SK-N-SH treated with all-trans-retinoic acid at 6 μM for 48 hours (cell line): ENCODE measurements at regions not wholly inside any gene's neighbourhood (a gene's known extent, or its start where the extent isn't known, plus 50 kb on each side); places are given as distances from the start of the nearest gene placed in this dataset.

Experiments
- ATAC-seq: fragments of 200-7000 bp; cut with Tn5 transposase; 3 replicates; pipeline ENCODE4 v1.9.1; 2020; ENCODE audit warnings: mild to moderate bottlenecking, moderate library complexity
- ARNTL ChIP-seq: fragments of 450-650 bp; formaldehyde crosslinking; IDR thresholded peaks from 2 replicates; pipeline ENCODE4 v1.5.0; 2020; ENCODE audit warnings: low read depth, mild to moderate bottlenecking, moderate library complexity, borderline replicate concordance
- BACH2 ChIP-seq: fragments of 250-450 bp; sonication (Bioruptor Pico); IDR thresholded peaks from 2 replicates; pipeline ENCODE4 v1.9.0; 2021; ENCODE audit warnings: mild to moderate bottlenecking, borderline replicate concordance
- CSDC2 ChIP-seq: fragments of 250-450 bp; sonication (Bioruptor Pico); IDR thresholded peaks from 2 replicates; pipeline ENCODE4 v1.5.0; 2020; ENCODE audit warnings: mild to moderate bottlenecking, moderate library complexity
- ESRRG ChIP-seq: fragments of 250-450 bp; sonication (Bioruptor Pico); IDR thresholded peaks from 2 replicates; pipeline ENCODE4 v1.6.1; 2021; ENCODE audit warnings: mild to moderate bottlenecking
- GLIS3 ChIP-seq: fragments of 250-450 bp; sonication (Bioruptor Pico); IDR thresholded peaks from 2 replicates; pipeline ENCODE4 v1.5.0; 2020; ENCODE audit warnings: mild to moderate bottlenecking, moderate library complexity
- ISL1 ChIP-seq: fragments of 250-450 bp; sonication (Bioruptor Pico); IDR thresholded peaks from 2 replicates; pipeline ENCODE4 v2.1.2; 2022; ENCODE audit warnings: mild to moderate bottlenecking, moderate library complexity
- OSR1 ChIP-seq: fragments of 250-450 bp; sonication (Bioruptor Pico); IDR thresholded peaks from 2 replicates; pipeline ENCODE4 v1.8.0; 2022; ENCODE audit warnings: moderate library complexity, mild to moderate bottlenecking, inconsistent platforms
- PPARA ChIP-seq: fragments of 250-450 bp; sonication (Bioruptor Pico); IDR thresholded peaks from 2 replicates; pipeline ENCODE4 v1.5.0; 2020; ENCODE audit warnings: mild to moderate bottlenecking, borderline replicate concordance
- RARB ChIP-seq: fragments of 250-450 bp; sonication (Bioruptor Pico); IDR thresholded peaks from 2 replicates; pipeline ENCODE4 v1.8.0; 2021; ENCODE audit warnings: mild to moderate bottlenecking, moderate library complexity
- SNAI2 ChIP-seq: fragments of 250-450 bp; sonication (Bioruptor Pico); IDR thresholded peaks from 2 replicates; pipeline ENCODE4 v1.5.0; 2020; ENCODE audit warnings: mild to moderate bottlenecking, moderate library complexity
- TCF4 ChIP-seq: fragments of 250-450 bp; sonication (Bioruptor Pico); IDR thresholded peaks from 2 replicates; pipeline ENCODE4 v1.8.0; 2021; ENCODE audit warnings: mild to moderate bottlenecking, moderate library complexity, borderline replicate concordance
- TOX ChIP-seq: fragments of 250-450 bp; sonication (Bioruptor Pico); IDR thresholded peaks from 2 replicates; pipeline ENCODE4 v1.8.0; 2021; ENCODE audit warnings: mild to moderate bottlenecking, moderate library complexity, borderline replicate concordance
- ZC3H10 ChIP-seq: fragments of 250-450 bp; sonication (Bioruptor Pico); IDR thresholded peaks from 2 replicates; pipeline ENCODE4 v1.5.1; 2021; ENCODE audit warnings: mild to moderate bottlenecking, moderate library complexity
- ZFP3 ChIP-seq: fragments of 250-450 bp; sonication (Bioruptor Pico); IDR thresholded peaks from 2 replicates; pipeline ENCODE4 v1.5.0; 2020; ENCODE audit warnings: mild to moderate bottlenecking, moderate library complexity
- ZFP30 ChIP-seq: fragments of 450-650 bp; formaldehyde crosslinking; IDR thresholded peaks from 2 replicates; pipeline ENCODE4 v1.5.0; 2022; ENCODE audit warnings: mild to moderate bottlenecking, moderate library complexity
- ZNF565 ChIP-seq: fragments of 450-650 bp; formaldehyde crosslinking; conservative IDR thresholded peaks from 2 replicates; pipeline ENCODE4 v1.5.0; 2020; ENCODE audit warnings: low read depth, mild to moderate bottlenecking, moderate library complexity
- ZNF70 ChIP-seq: fragments of 450-650 bp; formaldehyde crosslinking; IDR thresholded peaks from 2 replicates; pipeline ENCODE4 v1.5.0; 2020; ENCODE audit warnings: mild to moderate bottlenecking, moderate library complexity
- ZNF8 ChIP-seq: fragments of 450-650 bp; formaldehyde crosslinking; IDR thresholded peaks from 2 replicates; pipeline ENCODE4 v1.5.0; 2020; ENCODE audit warnings: mild to moderate bottlenecking, moderate library complexity
- TF ChIP-seq, protein P1 (sequence below): fragments of 250-450 bp; sonication (Bioruptor Pico); IDR thresholded peaks from 2 replicates; pipeline ENCODE4 v1.8.0; 2020; ENCODE audit warnings: mild to moderate bottlenecking, moderate library complexity, borderline replicate concordance
- TF ChIP-seq, protein P2 (sequence below): fragments of 250-450 bp; sonication (Bioruptor Pico); IDR thresholded peaks from 2 replicates; pipeline ENCODE4 v1.5.0; 2020; ENCODE audit warnings: mild to moderate bottlenecking, moderate library complexity
- TF ChIP-seq, protein P3 (sequence below): fragments of 250-450 bp; sonication (Bioruptor Pico); IDR thresholded peaks from 2 replicates; pipeline ENCODE4 v1.5.1; 2020; ENCODE audit warnings: low read depth, mild to moderate bottlenecking, moderate library complexity
- TF ChIP-seq, protein P4 (sequence below): fragments of 250-450 bp; sonication (Bioruptor Pico); IDR thresholded peaks from 2 replicates; pipeline ENCODE4 v1.5.1; 2021; ENCODE audit warnings: mild to moderate bottlenecking, moderate library complexity
- TF ChIP-seq, protein P5 (sequence below): fragments of 250-450 bp; sonication (Bioruptor Pico); IDR thresholded peaks from 2 replicates; pipeline ENCODE4 v1.8.0; 2021; ENCODE audit warnings: low read depth, mild to moderate bottlenecking, moderate library complexity, borderline replicate concordance

DNA sequence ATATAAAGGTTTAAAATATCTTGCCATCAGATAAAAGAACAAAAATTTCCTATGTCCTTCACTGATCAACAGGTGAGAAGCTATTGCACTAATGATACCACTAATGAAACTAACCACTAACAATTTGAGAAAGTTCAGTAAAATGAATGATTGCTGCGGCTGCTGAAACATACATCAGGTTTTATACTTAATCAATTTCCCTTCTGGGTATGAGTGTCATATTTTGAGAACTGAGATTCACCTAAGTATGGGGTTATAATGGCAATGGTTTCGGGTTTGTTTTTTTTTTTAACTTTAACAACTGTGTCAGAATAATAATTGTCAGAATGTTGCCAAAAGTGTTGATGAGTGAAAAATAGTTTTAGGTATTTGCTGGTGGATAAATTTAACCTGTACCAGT, 151.3 kb upstream of the SLC39A10 start:
- TF ChIP-seq ZNF565 (CRISPR knock-in tag) (no peak), SNAI2 (CRISPR knock-in tag) (no peak), TOX (no peak)
- TF ChIP-seq, protein P1, sequence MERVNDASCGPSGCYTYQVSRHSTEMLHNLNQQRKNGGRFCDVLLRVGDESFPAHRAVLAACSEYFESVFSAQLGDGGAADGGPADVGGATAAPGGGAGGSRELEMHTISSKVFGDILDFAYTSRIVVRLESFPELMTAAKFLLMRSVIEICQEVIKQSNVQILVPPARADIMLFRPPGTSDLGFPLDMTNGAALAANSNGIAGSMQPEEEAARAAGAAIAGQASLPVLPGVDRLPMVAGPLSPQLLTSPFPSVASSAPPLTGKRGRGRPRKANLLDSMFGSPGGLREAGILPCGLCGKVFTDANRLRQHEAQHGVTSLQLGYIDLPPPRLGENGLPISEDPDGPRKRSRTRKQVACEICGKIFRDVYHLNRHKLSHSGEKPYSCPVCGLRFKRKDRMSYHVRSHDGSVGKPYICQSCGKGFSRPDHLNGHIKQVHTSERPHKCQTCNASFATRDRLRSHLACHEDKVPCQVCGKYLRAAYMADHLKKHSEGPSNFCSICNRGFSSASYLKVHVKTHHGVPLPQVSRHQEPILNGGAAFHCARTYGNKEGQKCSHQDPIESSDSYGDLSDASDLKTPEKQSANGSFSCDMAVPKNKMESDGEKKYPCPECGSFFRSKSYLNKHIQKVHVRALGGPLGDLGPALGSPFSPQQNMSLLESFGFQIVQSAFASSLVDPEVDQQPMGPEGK (CRISPR knock-in tag): no peak
- no peak for ATAC-seq

DNA sequence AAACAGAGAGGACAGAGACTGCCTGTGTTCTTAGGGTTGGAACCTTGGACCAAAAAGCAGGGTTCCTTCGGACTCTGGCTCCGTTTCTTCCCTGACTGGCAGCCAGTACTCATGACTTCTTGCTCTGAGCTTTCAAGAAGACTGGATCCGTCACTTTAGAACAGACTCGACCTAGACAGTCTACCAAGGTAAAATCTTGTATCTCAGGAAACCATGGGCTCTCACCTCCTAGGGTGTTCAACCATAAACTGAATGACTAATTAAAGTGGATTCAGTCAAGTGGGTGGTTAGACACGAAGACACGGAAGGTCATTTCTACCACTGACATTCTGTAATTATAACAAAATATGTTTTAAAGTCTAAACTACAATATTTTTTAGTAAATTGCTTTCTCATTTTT, 153.8 kb upstream of the SLC39A10 start:
- no peak for TF ChIP-seq ESRRG (CRISPR knock-in tag)
- TF ChIP-seq SNAI2 (CRISPR knock-in tag): no peak
- TF ChIP-seq ZNF8: no peak
- TF ChIP-seq ZC3H10 (CRISPR knock-in tag): no peak
- TF ChIP-seq TOX: no peak
- no peak for TF ChIP-seq RARB (CRISPR knock-in tag)
- no peak for TF ChIP-seq CSDC2
- no peak for TF ChIP-seq BACH2 (CRISPR knock-in tag)
- TF ChIP-seq ZFP30 (CRISPR knock-in tag): no peak
- TF ChIP-seq, protein P2, sequence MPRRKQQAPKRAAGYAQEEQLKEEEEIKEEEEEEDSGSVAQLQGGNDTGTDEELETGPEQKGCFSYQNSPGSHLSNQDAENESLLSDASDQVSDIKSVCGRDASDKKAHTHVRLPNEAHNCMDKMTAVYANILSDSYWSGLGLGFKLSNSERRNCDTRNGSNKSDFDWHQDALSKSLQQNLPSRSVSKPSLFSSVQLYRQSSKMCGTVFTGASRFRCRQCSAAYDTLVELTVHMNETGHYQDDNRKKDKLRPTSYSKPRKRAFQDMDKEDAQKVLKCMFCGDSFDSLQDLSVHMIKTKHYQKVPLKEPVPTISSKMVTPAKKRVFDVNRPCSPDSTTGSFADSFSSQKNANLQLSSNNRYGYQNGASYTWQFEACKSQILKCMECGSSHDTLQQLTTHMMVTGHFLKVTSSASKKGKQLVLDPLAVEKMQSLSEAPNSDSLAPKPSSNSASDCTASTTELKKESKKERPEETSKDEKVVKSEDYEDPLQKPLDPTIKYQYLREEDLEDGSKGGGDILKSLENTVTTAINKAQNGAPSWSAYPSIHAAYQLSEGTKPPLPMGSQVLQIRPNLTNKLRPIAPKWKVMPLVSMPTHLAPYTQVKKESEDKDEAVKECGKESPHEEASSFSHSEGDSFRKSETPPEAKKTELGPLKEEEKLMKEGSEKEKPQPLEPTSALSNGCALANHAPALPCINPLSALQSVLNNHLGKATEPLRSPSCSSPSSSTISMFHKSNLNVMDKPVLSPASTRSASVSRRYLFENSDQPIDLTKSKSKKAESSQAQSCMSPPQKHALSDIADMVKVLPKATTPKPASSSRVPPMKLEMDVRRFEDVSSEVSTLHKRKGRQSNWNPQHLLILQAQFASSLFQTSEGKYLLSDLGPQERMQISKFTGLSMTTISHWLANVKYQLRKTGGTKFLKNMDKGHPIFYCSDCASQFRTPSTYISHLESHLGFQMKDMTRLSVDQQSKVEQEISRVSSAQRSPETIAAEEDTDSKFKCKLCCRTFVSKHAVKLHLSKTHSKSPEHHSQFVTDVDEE: no peak
- TF ChIP-seq, protein P3, sequence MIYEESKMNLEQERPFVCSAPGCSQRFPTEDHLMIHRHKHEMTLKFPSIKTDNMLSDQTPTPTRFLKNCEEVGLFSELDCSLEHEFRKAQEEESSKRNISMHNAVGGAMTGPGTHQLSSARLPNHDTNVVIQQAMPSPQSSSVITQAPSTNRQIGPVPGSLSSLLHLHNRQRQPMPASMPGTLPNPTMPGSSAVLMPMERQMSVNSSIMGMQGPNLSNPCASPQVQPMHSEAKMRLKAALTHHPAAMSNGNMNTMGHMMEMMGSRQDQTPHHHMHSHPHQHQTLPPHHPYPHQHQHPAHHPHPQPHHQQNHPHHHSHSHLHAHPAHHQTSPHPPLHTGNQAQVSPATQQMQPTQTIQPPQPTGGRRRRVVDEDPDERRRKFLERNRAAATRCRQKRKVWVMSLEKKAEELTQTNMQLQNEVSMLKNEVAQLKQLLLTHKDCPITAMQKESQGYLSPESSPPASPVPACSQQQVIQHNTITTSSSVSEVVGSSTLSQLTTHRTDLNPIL (CRISPR knock-in tag): no peak
- TF ChIP-seq ISL1: no peak
- TF ChIP-seq, protein P1 (CRISPR knock-in tag): no peak
- no peak for TF ChIP-seq ZFP3 (CRISPR knock-in tag)
- no peak for TF ChIP-seq ZNF70 (CRISPR knock-in tag)
- TF ChIP-seq, protein P4, sequence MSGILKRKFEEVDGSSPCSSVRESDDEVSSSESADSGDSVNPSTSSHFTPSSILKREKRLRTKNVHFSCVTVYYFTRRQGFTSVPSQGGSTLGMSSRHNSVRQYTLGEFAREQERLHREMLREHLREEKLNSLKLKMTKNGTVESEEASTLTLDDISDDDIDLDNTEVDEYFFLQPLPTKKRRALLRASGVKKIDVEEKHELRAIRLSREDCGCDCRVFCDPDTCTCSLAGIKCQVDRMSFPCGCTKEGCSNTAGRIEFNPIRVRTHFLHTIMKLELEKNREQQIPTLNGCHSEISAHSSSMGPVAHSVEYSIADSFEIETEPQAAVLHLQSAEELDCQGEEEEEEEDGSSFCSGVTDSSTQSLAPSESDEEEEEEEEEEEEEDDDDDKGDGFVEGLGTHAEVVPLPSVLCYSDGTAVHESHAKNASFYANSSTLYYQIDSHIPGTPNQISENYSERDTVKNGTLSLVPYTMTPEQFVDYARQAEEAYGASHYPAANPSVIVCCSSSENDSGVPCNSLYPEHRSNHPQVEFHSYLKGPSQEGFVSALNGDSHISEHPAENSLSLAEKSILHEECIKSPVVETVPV: no peak
- no peak for TF ChIP-seq OSR1 (CRISPR knock-in tag)
- TF ChIP-seq PPARA (CRISPR knock-in tag): no peak
- no peak for TF ChIP-seq TCF4 (CRISPR knock-in tag)
- ATAC-seq: no peak

DNA sequence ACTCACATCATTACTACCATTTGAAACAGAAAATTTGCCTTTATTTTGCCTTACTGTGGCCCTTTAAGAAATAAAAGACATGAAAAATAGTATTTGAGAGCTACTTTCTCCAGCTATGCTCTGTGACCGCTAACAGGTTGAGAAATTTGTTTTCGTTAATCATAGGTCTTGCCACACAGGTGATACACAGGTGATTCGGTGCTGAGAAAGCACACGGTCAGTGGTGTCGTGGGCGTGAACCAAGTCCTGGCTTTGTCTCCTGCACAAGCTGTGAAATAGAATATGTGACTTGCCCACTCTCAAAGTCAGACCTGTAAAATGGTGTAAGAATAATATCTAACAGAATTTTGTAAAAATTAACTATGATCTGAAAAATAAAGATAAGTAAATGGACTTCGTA, 155.3 kb upstream of the SLC39A10 start:
- no peak for ATAC-seq

More for the DNA sequence above, 155.3 kb upstream of the SLC39A10 start:
- TF ChIP-seq ESRRG (CRISPR knock-in tag) (no peak), BACH2 (CRISPR knock-in tag) (no peak), ARNTL (no peak), SNAI2 (CRISPR knock-in tag) (no peak), TCF4 (CRISPR knock-in tag) (no peak), GLIS3 (CRISPR knock-in tag) (no peak), TOX (no peak), ZFP30 (CRISPR knock-in tag) (no peak), ISL1 (no peak)
- TF ChIP-seq, protein P5, sequence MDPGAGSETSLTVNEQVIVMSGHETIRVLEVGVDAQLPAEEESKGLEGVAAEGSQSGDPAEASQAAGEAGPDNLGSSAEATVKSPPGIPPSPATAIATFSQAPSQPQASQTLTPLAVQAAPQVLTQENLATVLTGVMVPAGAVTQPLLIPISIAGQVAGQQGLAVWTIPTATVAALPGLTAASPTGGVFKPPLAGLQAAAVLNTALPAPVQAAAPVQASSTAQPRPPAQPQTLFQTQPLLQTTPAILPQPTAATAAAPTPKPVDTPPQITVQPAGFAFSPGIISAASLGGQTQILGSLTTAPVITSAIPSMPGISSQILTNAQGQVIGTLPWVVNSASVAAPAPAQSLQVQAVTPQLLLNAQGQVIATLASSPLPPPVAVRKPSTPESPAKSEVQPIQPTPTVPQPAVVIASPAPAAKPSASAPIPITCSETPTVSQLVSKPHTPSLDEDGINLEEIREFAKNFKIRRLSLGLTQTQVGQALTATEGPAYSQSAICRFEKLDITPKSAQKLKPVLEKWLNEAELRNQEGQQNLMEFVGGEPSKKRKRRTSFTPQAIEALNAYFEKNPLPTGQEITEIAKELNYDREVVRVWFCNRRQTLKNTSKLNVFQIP: no peak
